GM06990 (cell line): ENCODE measurements at regions not wholly inside any gene's neighbourhood (a gene's known extent, or its start where the extent isn't known, plus 50 kb on each side); places are given as distances from the start of the nearest gene placed in this dataset.

Experiments used
- DNase-seq: peaks from one replicate; pipeline ENCODE4 v3.0.0-alpha.2; 2011; ENCODE audit not compliant: insufficient read length; ENCODE audit errors: extremely low read depth
- H3K27me3 ChIP-seq: replicated peaks from 2 replicates; pipeline ENCODE4 v1.6.0; 2011; ENCODE audit warnings: low read length; ENCODE audit not compliant: control insufficient read depth, insufficient read depth
- H3K36me3 ChIP-seq: 2 replicates; pipeline ENCODE4 v1.5.1; 2011; ENCODE audit warnings: low read length; ENCODE audit not compliant: control insufficient read depth, insufficient read depth
- H3K4me3 ChIP-seq: replicated peaks from 2 replicates; pipeline ENCODE4 v1.5.1; 2011; ENCODE audit warnings: low read depth, mild to moderate bottlenecking, control low read depth, low read length
- CTCF ChIP-seq: IDR thresholded peaks from 2 replicates; pipeline ENCODE4 v1.5.1; 2011; ENCODE audit warnings: low read length, control low read depth, mild to moderate bottlenecking, inconsistent platforms; ENCODE audit not compliant: insufficient read depth, poor library complexity, severe bottlenecking

- Histone ChIP-seq H3K36me3 (no peaks in the 10 kb centered on the region), H3K4me3 (no peak overlapping the region), H3K27me3 (no peaks in the 10 kb centered on the region)
- TF ChIP-seq CTCF = no peak
- no peak for DNase-seq
Measured at GRCh38 chr4:55215087-55215486, 89.7 kb upstream of the KDR start.

GRCh38 chr4:55216863-55217635 lies 91.7 kb upstream of the KDR start:
- H3K36me3 ChIP-seq = no peaks in the 10 kb centered on the region
- TF ChIP-seq CTCF = no peak
- H3K27me3 ChIP-seq = no peaks in the 10 kb centered on the region
- no peak for DNase-seq
- no peak overlapping the region for H3K4me3 ChIP-seq

- no peaks in the 10 kb centered on the region; the same call in 1 of the 2 replicates for H3K27me3 ChIP-seq
- TF ChIP-seq CTCF = no peak
- no peak for DNase-seq
- H3K36me3 ChIP-seq = no peaks in the 10 kb centered on the region
- no peak overlapping the region for H3K4me3 ChIP-seq
Measured at GRCh38 chr4:55218041-55218440, 92.6 kb upstream of the KDR start.

- no peak overlapping the region for H3K4me3 ChIP-seq
- H3K36me3 ChIP-seq = no peaks in the 10 kb centered on the region
- no peak for TF ChIP-seq CTCF
- DNase-seq = no peak
- H3K27me3 ChIP-seq = no peaks in the 10 kb centered on the region
Measured at GRCh38 chr4:55237839-55238238, 108.2 kb upstream of the SRD5A3 start.

- H3K36me3 ChIP-seq = no peaks in the 10 kb centered on the region
- H3K27me3 ChIP-seq = no peaks in the 10 kb centered on the region
- TF ChIP-seq CTCF = no peak
- DNase-seq = no peak
- H3K4me3 ChIP-seq = no peak overlapping the region
Measured at GRCh38 chr4:55238407-55238806, 107.6 kb upstream of the SRD5A3 start.
